ENCODE measurements at regions not wholly inside any gene's neighbourhood (a gene's known extent, or its start where the extent isn't known, plus 50 kb on each side); places are given as distances from the start of the nearest gene placed in this dataset.

- TF ChIP-seq CTCF (IDR thresholded peaks at IDR 0.05) = no peak
- no peak for TF ChIP-seq EZH2 (IDR thresholded peaks at IDR 0.05)
- no peak for TF ChIP-seq EZH2phosphoT487 (IDR thresholded peaks at IDR 0.05)
These were observed 174.2 kb upstream of the ARHGAP20 start for GRCh38 chr11:110886288-110886970.
